Body of pancreas (tissue), 4 donors: ENCODE measurements at regions not wholly inside any gene's neighbourhood (a gene's known extent, or its start where the extent isn't known, plus 50 kb on each side); places are given as distances from the start of the nearest gene placed in this dataset.

Source experiments
- ATAC-seq: fragments of 150-250 bp; one replicate; pipeline ENCODE4 v1.9.1; 2016
- DNase-seq, 4 donors: peaks; one replicate each; pipeline ENCODE4 v3.0.0-alpha.2; 2019
- H3K27ac ChIP-seq, 4 donors: fragments of 200-600 bp; sonication (generic); 1 replicate in 3 of 4; 2 replicates in 1 of 4; pipeline versions ENCODE4 v1.5.1 to v1.6.1; 2016 to 2019; ENCODE audit warnings: mild to moderate bottlenecking in 1 of 4, mixed read lengths in 1 of 4, moderate library complexity in 1 of 4
- H3K27me3 ChIP-seq, 2 donors: fragments of 200-600 bp; sonication (generic); one replicate each; pipeline ENCODE4 v1.6.0; 2016; ENCODE audit warnings: mild to moderate bottlenecking in 1 of 2
- H3K36me3 ChIP-seq, 2 donors: fragments of 200-600 bp; sonication (generic); replicated peaks in 1 of 2; 2 replicates each; pipeline ENCODE4 v1.5.1; 2016; ENCODE audit warnings: low read depth in 2 of 2; ENCODE audit not compliant: insufficient read depth in 1 of 2
- H3K4me1 ChIP-seq: fragments of 200-600 bp; sonication (generic); one replicate; pipeline ENCODE4 v1.6.0; 2016
- H3K4me3 ChIP-seq, 2 donors: fragments of 200-600 bp; sonication (generic); 1 replicate in 1 of 2; 2 replicates in 1 of 2; pipeline ENCODE4 v1.5.1; 2016 to 2019
- H3K9me3 ChIP-seq, 3 donors: fragments of 200-600 bp; sonication (generic); 1 replicate in 2 of 3; 2 replicates in 1 of 3; pipeline ENCODE4 v1.5.1; 2016
- CTCF ChIP-seq, 7 experiments: fragments of 450-650 bp in 4 of 7; fragments of 200-600 bp in 3 of 7; sonication (generic) in 3 of 7; IDR thresholded peaks; one replicate each; pipeline ENCODE4 v1.5.1; 2016 to 2019; ENCODE audit warnings: antibody characterized with exemption in 7 of 7
- POLR2A ChIP-seq, 3 donors: fragments of 450-650 bp; IDR thresholded peaks; one replicate each; pipeline ENCODE4 v1.6.1; 2016; ENCODE audit warnings: antibody characterized with exemption in 3 of 3, mild to moderate bottlenecking in 2 of 3
- WGBS, 2 donors: methylation state at CpG; one replicate each; pipeline ENCODE4 v1.1.5; 2017; 5-methylcytosine and 5-hydroxymethylcytosine counted together
- intact Hi-C: fragments of 100-400 bp; cut with DNase I; formaldehyde crosslinking; loops from one replicate; pipeline ENCODE4 v1.15.1; 2023

- no peaks in the 10 kb centered on the region for H3K9me3 ChIP-seq
- no peaks in the 10 kb centered on the region for H3K4me1 ChIP-seq
- no peak overlapping the region for H3K4me3 ChIP-seq
- intact Hi-C loops: no loop called here
- TF ChIP-seq POLR2A (IDR thresholded peaks at IDR 0.05) (no peak), CTCF (IDR thresholded peaks at IDR 0.05) (no peak)
- no peaks in the 10 kb centered on the region for H3K36me3 ChIP-seq
- no peaks in the 10 kb centered on the region for H3K27me3 ChIP-seq
- ATAC-seq: no peak
- no peak for DNase-seq
- no peak overlapping the region for H3K27ac ChIP-seq
- WGBS, 2 donors: 38 to 52% methylated on average over 2 of the region's 2 CpGs
Measured at GRCh38 chr14:26996246-26996645, 398.4 kb upstream of the NOVA1 start.

- no peak for TF ChIP-seq CTCF (IDR thresholded peaks at IDR 0.05)
- no peak for TF ChIP-seq POLR2A (IDR thresholded peaks at IDR 0.05)
Measured at GRCh38 chr14:27002179-27002578, 404.3 kb upstream of the NOVA1 start.

GRCh38 chr14:27006570-27006969 lies 408.7 kb upstream of the NOVA1 start:
- Histone ChIP-seq H3K27ac (no peak overlapping the region), H3K36me3 (no peaks in the 10 kb centered on the region), H3K4me1 (no peaks in the 10 kb centered on the region), H3K27me3 (no peaks in the 10 kb centered on the region), H3K4me3 (no peak overlapping the region), H3K9me3 (no peaks in the 10 kb centered on the region)
- DNase-seq (no peak), ATAC-seq (no peak)
- WGBS, 2 donors: 83 to 84% methylated on average over 1 of the region's 1 CpG
- intact Hi-C loops: no loop called here
- TF ChIP-seq CTCF (IDR thresholded peaks at IDR 0.05) (no peak), POLR2A (IDR thresholded peaks at IDR 0.05) (no peak)

More at GRCh38 chr14:27002179-27002578, 404.3 kb upstream of the NOVA1 start:
- H3K27me3 ChIP-seq: no peaks in the 10 kb centered on the region
- ATAC-seq (no peak), DNase-seq (no peak)
- 74 to 87% methylated on average over 2 of the region's 2 CpGs for WGBS, 2 donors
- H3K27ac ChIP-seq: no peak overlapping the region
- no peak overlapping the region for H3K4me3 ChIP-seq
- H3K4me1 ChIP-seq: no peaks in the 10 kb centered on the region
- H3K9me3 ChIP-seq: no peaks in the 10 kb centered on the region
- intact Hi-C loops: no loop called here
- no peaks in the 10 kb centered on the region for H3K36me3 ChIP-seq

- Histone ChIP-seq H3K4me1 (no peaks in the 10 kb centered on the region), H3K27me3 (no peaks in the 10 kb centered on the region), H3K4me3 (no peak overlapping the region), H3K27ac (no peak overlapping the region), H3K36me3 (no peaks in the 10 kb centered on the region), H3K9me3 (no peaks in the 10 kb centered on the region)
- intact Hi-C loops: no loop called here
- TF ChIP-seq POLR2A (IDR thresholded peaks at IDR 0.05): no peak
- no peak for TF ChIP-seq CTCF (IDR thresholded peaks at IDR 0.05)
- DNase-seq (no peak), ATAC-seq (no peak)
Measured at GRCh38 chr14:27008187-27008586, 410.4 kb upstream of the NOVA1 start.

- Histone ChIP-seq H3K4me1 (no peaks in the 10 kb centered on the region), H3K9me3 (no peaks in the 10 kb centered on the region), H3K4me3 (no peak overlapping the region), H3K36me3 (no peaks in the 10 kb centered on the region), H3K27me3 (no peaks in the 10 kb centered on the region), H3K27ac (no peak overlapping the region)
- WGBS, 2 donors: 60 to 66% methylated on average over 3 of the region's 3 CpGs
- ATAC-seq: no peak
- DNase-seq: no peak
- no peak for TF ChIP-seq CTCF (IDR thresholded peaks at IDR 0.05)
- TF ChIP-seq POLR2A (IDR thresholded peaks at IDR 0.05): no peak
- intact Hi-C loops: no loop called here
Measured at GRCh38 chr14:27012641-27013040, 414.8 kb upstream of the NOVA1 start.
